ENCODE measurements at regions not wholly inside any gene's neighbourhood (a gene's known extent, or its start where the extent isn't known, plus 50 kb on each side); places are given as distances from the start of the nearest gene placed in this dataset.

- TF ChIP-seq YY1 (IDR thresholded peaks at IDR 0.05; ENCODE audit: low read depth) (no peak), EGR1 (IDR thresholded peaks at IDR 0.05) (no peak), EP300 (IDR thresholded peaks at IDR 0.05; ENCODE audit: borderline replicate concordance) (no peak), REST (IDR thresholded peaks at IDR 0.05; ENCODE audit: low read depth) (no peak), TAF1 (IDR thresholded peaks at IDR 0.05; ENCODE audit: low read depth) (no peak), TEAD4 (IDR thresholded peaks at IDR 0.05) (no peak), NFIC (IDR thresholded peaks at IDR 0.05) (no peak), ZBTB7A (IDR thresholded peaks at IDR 0.05; ENCODE audit: low read depth) (no peak), TCF12 (IDR thresholded peaks at IDR 0.05; ENCODE audit: low read depth) (no peak), FOXM1 (IDR thresholded peaks at IDR 0.05; ENCODE audit: borderline replicate concordance, low read depth) (no peak)
- TF ChIP-seq, protein P1, sequence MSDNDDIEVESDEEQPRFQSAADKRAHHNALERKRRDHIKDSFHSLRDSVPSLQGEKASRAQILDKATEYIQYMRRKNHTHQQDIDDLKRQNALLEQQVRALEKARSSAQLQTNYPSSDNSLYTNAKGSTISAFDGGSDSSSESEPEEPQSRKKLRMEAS (IDR thresholded peaks at IDR 0.05), result no peak
- TF ChIP-seq, protein P2, sequence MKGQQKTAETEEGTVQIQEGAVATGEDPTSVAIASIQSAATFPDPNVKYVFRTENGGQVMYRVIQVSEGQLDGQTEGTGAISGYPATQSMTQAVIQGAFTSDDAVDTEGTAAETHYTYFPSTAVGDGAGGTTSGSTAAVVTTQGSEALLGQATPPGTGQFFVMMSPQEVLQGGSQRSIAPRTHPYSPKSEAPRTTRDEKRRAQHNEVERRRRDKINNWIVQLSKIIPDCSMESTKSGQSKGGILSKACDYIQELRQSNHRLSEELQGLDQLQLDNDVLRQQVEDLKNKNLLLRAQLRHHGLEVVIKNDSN (IDR thresholded peaks at IDR 0.05), result no peak
Observed at GRCh38 chr4:66613591-66613990, 931.7 kb downstream of the CENPC start.

- TF ChIP-seq NFIC (IDR thresholded peaks at IDR 0.05) (0 out of 2 replicates have a peak, but pooled peaks have one; percentile 9), EGR1 (IDR thresholded peaks at IDR 0.05) (no peak)
Observed at GRCh38 chr4:66609014-66609413, 936.3 kb downstream of the CENPC start.

DNA sequence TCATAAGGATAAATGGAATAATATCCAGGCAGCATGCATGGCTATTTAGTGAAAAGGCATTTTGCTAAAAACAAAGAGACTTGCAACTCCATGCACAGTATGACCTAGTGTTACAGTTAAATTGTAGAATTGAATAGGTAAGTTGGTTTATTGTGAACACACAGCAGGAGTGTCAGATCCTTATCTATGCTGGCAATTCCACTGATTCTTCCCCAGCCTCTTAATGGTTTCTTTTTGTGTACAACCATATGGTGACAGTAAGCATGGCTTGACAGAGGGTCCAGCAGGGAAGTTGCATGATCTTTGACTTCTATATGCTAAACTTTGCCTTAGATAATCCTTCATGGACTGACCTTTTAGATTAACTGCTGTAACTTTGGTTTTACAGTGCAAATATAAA lies 936.6 kb upstream of the EPHA5 start:
- TF ChIP-seq, protein P2 (IDR thresholded peaks at IDR 0.05), result no peak
- no peak for TF ChIP-seq TEAD4 (IDR thresholded peaks at IDR 0.05)
- TF ChIP-seq NFIC (IDR thresholded peaks at IDR 0.05), result no peak
- TF ChIP-seq ZBTB7A (IDR thresholded peaks at IDR 0.05; ENCODE audit: low read depth), result no peak
- TF ChIP-seq TAF1 (IDR thresholded peaks at IDR 0.05; ENCODE audit: low read depth), result no peak
- no peak for TF ChIP-seq EP300 (IDR thresholded peaks at IDR 0.05; ENCODE audit: borderline replicate concordance)
- no peak for TF ChIP-seq EGR1 (IDR thresholded peaks at IDR 0.05)
- no peak for TF ChIP-seq REST (IDR thresholded peaks at IDR 0.05; ENCODE audit: low read depth)
- TF ChIP-seq, protein P1 (IDR thresholded peaks at IDR 0.05), result no peak
- no peak for TF ChIP-seq YY1 (IDR thresholded peaks at IDR 0.05; ENCODE audit: low read depth)
- no peak for TF ChIP-seq FOXM1 (IDR thresholded peaks at IDR 0.05; ENCODE audit: borderline replicate concordance, low read depth)
- no peak for TF ChIP-seq CEBPB (IDR thresholded peaks at IDR 0.05)
- no peak for TF ChIP-seq CREB1 (IDR thresholded peaks at IDR 0.05; ENCODE audit: low read depth)

DNA sequence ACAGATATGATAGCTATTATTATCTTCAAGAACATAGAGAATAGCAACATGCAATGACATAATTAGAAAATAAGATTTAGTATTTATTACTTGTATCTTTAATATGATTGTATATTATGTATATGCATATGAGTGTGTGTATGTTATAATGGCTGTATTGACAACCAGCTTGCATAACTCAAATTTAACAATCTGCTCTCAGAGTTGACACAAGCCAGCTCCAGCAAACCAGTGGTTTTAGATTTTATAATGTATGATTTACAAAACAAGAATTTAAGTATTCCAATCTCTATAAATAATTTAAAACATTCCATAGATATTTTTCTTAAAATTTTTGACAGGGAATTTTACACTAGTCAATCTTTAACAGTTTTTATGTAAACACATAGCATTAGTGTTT lies 935.9 kb upstream of the EPHA5 start:
- no peak for TF ChIP-seq TAF1 (IDR thresholded peaks at IDR 0.05; ENCODE audit: low read depth)
- no peak for TF ChIP-seq TCF12 (IDR thresholded peaks at IDR 0.05; ENCODE audit: low read depth)
- no peak for TF ChIP-seq RAD21 (IDR thresholded peaks at IDR 0.05; ENCODE audit: low read depth)
- TF ChIP-seq YY1 (IDR thresholded peaks at IDR 0.05; ENCODE audit: low read depth), result no peak
- TF ChIP-seq ZBTB7A (IDR thresholded peaks at IDR 0.05; ENCODE audit: low read depth), result no peak
- TF ChIP-seq FOXM1 (IDR thresholded peaks at IDR 0.05; ENCODE audit: borderline replicate concordance, low read depth), result no peak
- no peak for TF ChIP-seq REST (IDR thresholded peaks at IDR 0.05; ENCODE audit: low read depth)

- TF ChIP-seq ZBTB7A (IDR thresholded peaks at IDR 0.05; ENCODE audit: low read depth) (no peak), CREB1 (IDR thresholded peaks at IDR 0.05; ENCODE audit: low read depth) (no peak), TAF1 (IDR thresholded peaks at IDR 0.05; ENCODE audit: low read depth) (no peak), RAD21 (IDR thresholded peaks at IDR 0.05; ENCODE audit: low read depth) (no peak), YY1 (IDR thresholded peaks at IDR 0.05; ENCODE audit: low read depth) (no peak), REST (IDR thresholded peaks at IDR 0.05; ENCODE audit: low read depth) (no peak), EGR1 (IDR thresholded peaks at IDR 0.05) (no peak), TEAD4 (IDR thresholded peaks at IDR 0.05) (no peak), TCF12 (IDR thresholded peaks at IDR 0.05; ENCODE audit: low read depth) (no peak)
- TF ChIP-seq, protein P2 (IDR thresholded peaks at IDR 0.05), result no peak
Observed at GRCh38 chr4:66604192-66604591, 933.9 kb upstream of the EPHA5 start.
